AG04450 (cell line): ENCODE measurements at regions not wholly inside any gene's neighbourhood (a gene's known extent, or its start where the extent isn't known, plus 50 kb on each side); places are given as distances from the start of the nearest gene placed in this dataset.

Source experiments
- CTCF ChIA-PET: fragments of 300-600, 350-600 bp; formaldehyde crosslinking; extraction: SDS; loops from one replicate; lab custom pipeline; 2022; ENCODE audit warnings: antibody characterized with exemption, inconsistent platforms; lab: Charles Lee
- POLR2A ChIA-PET: fragments of 350-600 bp; formaldehyde crosslinking; extraction: SDS; loops from one replicate; lab custom pipeline; 2021; ENCODE audit warnings: antibody characterized with exemption, inconsistent platforms; lab: Yijun Ruan, JAX
- DNase-seq: peaks from one replicate; pipeline ENCODE4 v3.0.0-alpha.2; 2011; ENCODE audit warnings: low read depth, low spot score
- H3K27ac ChIP-seq: one replicate; pipeline ENCODE4 v1.5.1; 2012; ENCODE audit warnings: low read depth, low read length, control low read depth
- H3K27me3 ChIP-seq: one replicate; pipeline ENCODE4 v1.6.0; 2012; ENCODE audit warnings: low read length; ENCODE audit not compliant: control insufficient read depth, insufficient read depth
- H3K4me3 ChIP-seq: 2 replicates; pipeline ENCODE4 v1.5.1; 2011; ENCODE audit warnings: mild to moderate bottlenecking, low read depth, low read length, control low read depth
- H3K9me3 ChIP-seq: 2 replicates; pipeline ENCODE4 v1.5.1; 2012; ENCODE audit warnings: low read length; ENCODE audit not compliant: control insufficient read depth, insufficient read depth
- CTCF ChIP-seq: IDR thresholded peaks from 2 replicates; pipeline ENCODE4 v1.5.1; 2011; ENCODE audit warnings: low read depth, low read length, control low read depth, inconsistent platforms

- H3K27me3 ChIP-seq = no peaks in the 10 kb centered on the region
- ChIA-PET POLR2A (no interaction called here), CTCF (no interaction called here)
- no peak overlapping the region for H3K4me3 ChIP-seq
- no peaks in the 10 kb centered on the region; the same call in none of the 2 replicates for H3K9me3 ChIP-seq
- no peak for TF ChIP-seq CTCF
- H3K27ac ChIP-seq = no peak overlapping the region
- no peak for DNase-seq
Observed at GRCh38 chr6:134732763-134733162, 217.1 kb downstream of the ALDH8A1 start.

GRCh38 chr6:134731615-134732014, 218.3 kb downstream of the ALDH8A1 start:
- no peak overlapping the region for H3K4me3 ChIP-seq
- no peaks in the 10 kb centered on the region; the same call in none of the 2 replicates for H3K9me3 ChIP-seq
- no peak for DNase-seq
- ChIA-PET POLR2A (no interaction called here), CTCF (no interaction called here)
- no peak overlapping the region for H3K27ac ChIP-seq
- no peak for TF ChIP-seq CTCF
- H3K27me3 ChIP-seq = no peaks in the 10 kb centered on the region

- H3K4me3 ChIP-seq = no peak overlapping the region
- DNase-seq = no peak
- no peaks in the 10 kb centered on the region for H3K27me3 ChIP-seq
- POLR2A ChIA-PET = no interaction called here
- CTCF ChIA-PET = interaction anchor here (0.6 kb wide), 1 partner anchor 10 kb away, joined by 3 read pairs; no protein-coding TSS in a partner anchor
- H3K27ac ChIP-seq = no peak overlapping the region
- no peak for TF ChIP-seq CTCF
- no peaks in the 10 kb centered on the region; the same call in none of the 2 replicates for H3K9me3 ChIP-seq
Observed at GRCh38 chr6:134730013-134730412, 219.9 kb downstream of the ALDH8A1 start.

GRCh38 chr6:134729561-134729960, 220.3 kb downstream of the ALDH8A1 start:
- Histone ChIP-seq H3K4me3 (no peak overlapping the region), H3K27me3 (no peaks in the 10 kb centered on the region), H3K27ac (no peak overlapping the region), H3K9me3 (no peaks in the 10 kb centered on the region; the same call in none of the 2 replicates)
- no peak for DNase-seq
- POLR2A ChIA-PET = no interaction called here
- CTCF ChIA-PET = interaction anchor here (0.6 kb wide), 1 partner anchor 11 kb away, joined by 3 read pairs; no protein-coding TSS in a partner anchor
- no peak for TF ChIP-seq CTCF

- Histone ChIP-seq H3K27me3 (no peaks in the 10 kb centered on the region), H3K4me3 (no peak overlapping the region), H3K9me3 (no peaks in the 10 kb centered on the region; the same call in 1 of the 2 replicates), H3K27ac (no peak overlapping the region)
- DNase-seq = no peak
- POLR2A ChIA-PET = no interaction called here
- CTCF ChIA-PET = interaction anchor here (0.6 kb wide), 1 partner anchor 1010 kb away, joined by 3 read pairs; no protein-coding TSS in a partner anchor
- no peak for TF ChIP-seq CTCF
Observed at GRCh38 chr6:134727081-134727480, 222.8 kb downstream of the ALDH8A1 start.
